HEK293 (cell line): ENCODE measurements at regions not wholly inside any gene's neighbourhood (a gene's known extent, or its start where the extent isn't known, plus 50 kb on each side); places are given as distances from the start of the nearest gene placed in this dataset.

Experiments used
- GFI1B ChIP-seq: fragments of 450-650 bp; formaldehyde crosslinking; IDR thresholded peaks from 2 replicates; pipeline ENCODE4 v1.5.1; 2016; ENCODE audit warnings: missing biosample characterization, missing genetic modification characterization
- TF ChIP-seq, protein P1 (sequence below): fragments of 450-650 bp; formaldehyde crosslinking; IDR thresholded peaks from 2 replicates; pipeline ENCODE4 v1.5.1; 2016; ENCODE audit warnings: missing biosample characterization, missing genetic modification characterization

DNA sequence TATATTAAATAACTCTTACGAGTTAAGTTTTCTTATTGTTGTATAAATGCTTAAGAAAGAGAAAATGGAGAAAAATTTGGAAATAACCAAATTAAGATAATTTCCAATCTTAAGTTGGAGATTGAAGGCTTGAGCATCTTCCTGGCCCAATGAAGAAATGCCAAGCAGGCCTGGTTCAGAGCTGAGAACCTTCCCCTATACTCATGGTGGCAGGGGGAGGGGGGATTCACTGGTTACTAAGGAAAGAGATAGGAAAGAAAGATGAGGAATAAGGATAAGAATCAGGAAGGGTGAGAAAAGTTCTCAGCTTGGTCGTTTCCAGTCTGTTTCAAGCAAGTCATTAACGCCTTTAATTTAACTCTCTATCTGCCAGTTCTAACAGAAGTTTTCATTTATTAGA lies 166.2 kb downstream of the AVL9 start:
- TF ChIP-seq, protein P1, sequence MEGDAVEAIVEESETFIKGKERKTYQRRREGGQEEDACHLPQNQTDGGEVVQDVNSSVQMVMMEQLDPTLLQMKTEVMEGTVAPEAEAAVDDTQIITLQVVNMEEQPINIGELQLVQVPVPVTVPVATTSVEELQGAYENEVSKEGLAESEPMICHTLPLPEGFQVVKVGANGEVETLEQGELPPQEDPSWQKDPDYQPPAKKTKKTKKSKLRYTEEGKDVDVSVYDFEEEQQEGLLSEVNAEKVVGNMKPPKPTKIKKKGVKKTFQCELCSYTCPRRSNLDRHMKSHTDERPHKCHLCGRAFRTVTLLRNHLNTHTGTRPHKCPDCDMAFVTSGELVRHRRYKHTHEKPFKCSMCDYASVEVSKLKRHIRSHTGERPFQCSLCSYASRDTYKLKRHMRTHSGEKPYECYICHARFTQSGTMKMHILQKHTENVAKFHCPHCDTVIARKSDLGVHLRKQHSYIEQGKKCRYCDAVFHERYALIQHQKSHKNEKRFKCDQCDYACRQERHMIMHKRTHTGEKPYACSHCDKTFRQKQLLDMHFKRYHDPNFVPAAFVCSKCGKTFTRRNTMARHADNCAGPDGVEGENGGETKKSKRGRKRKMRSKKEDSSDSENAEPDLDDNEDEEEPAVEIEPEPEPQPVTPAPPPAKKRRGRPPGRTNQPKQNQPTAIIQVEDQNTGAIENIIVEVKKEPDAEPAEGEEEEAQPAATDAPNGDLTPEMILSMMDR (tag by site-specific recombination), result no peak
- no peak for TF ChIP-seq GFI1B
